ENCODE measurements at regions not wholly inside any gene's neighbourhood (a gene's known extent, or its start where the extent isn't known, plus 50 kb on each side); places are given as distances from the start of the nearest gene placed in this dataset.

GRCh38 chr11:92678008-92678611 is 291.3 kb upstream of the MTNR1B start:
- Histone ChIP-seq H3K27ac (ENCODE audit: low read depth, low read length) (no peak overlapping the region), H3K9me3 (ENCODE audit: control insufficient read depth, insufficient read depth, low read length) (no peaks in the 10 kb centered on the region), H3K27me3 (ENCODE audit: control insufficient read depth, insufficient read depth, low read length) (no peaks in the 10 kb centered on the region)

DNA sequence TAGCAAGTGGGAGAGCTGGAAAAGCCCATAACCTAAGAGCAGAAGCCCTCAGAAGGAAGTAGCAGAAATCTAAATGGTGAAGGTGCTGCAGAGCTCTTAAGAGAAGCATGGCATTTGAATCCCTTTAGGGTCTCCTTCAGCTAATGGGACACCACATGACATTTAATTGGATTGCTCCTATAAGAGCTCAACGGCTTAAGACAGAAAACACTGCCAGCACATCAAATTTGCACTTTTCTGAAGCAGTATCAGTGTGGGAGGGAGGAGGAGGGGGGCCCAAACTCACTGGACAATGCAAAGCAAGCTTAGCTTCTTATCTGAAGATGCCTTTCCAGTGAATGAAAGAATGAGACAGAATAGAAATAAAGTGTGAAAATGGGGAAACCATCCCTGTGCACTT is 287.9 kb upstream of the MTNR1B start:
- no peaks in the 10 kb centered on the region for H3K9me3 ChIP-seq (ENCODE audit: control insufficient read depth, insufficient read depth, low read length)
- H3K36me3 ChIP-seq (ENCODE audit: control insufficient read depth, insufficient read depth, low read length): no peaks in the 10 kb centered on the region
- H3K9ac ChIP-seq (ENCODE audit: low read depth, low read length): no peak overlapping the region
- no peaks in the 10 kb centered on the region for H3K27me3 ChIP-seq (ENCODE audit: control insufficient read depth, insufficient read depth, low read length)
- H3K4me1 ChIP-seq (ENCODE audit: control insufficient read depth, insufficient read depth, low read length): no peaks in the 10 kb centered on the region
- no peak overlapping the region for H3K4me3 ChIP-seq (ENCODE audit: low read depth, low read length)
- H3K27ac ChIP-seq (ENCODE audit: low read depth, low read length): no peak overlapping the region

More at GRCh38 chr11:92678008-92678611, 291.3 kb upstream of the MTNR1B start:
- no peaks in the 10 kb centered on the region for H3K36me3 ChIP-seq (ENCODE audit: control insufficient read depth, insufficient read depth, low read length)
- no peak overlapping the region for H3K4me3 ChIP-seq (ENCODE audit: low read depth, low read length)
- H3K9ac ChIP-seq (ENCODE audit: low read depth, low read length): no peak overlapping the region
- no peaks in the 10 kb centered on the region for H3K4me1 ChIP-seq (ENCODE audit: control insufficient read depth, insufficient read depth, low read length)

- Histone ChIP-seq H3K27ac (ENCODE audit: low read depth, low read length) (no peak overlapping the region), H3K36me3 (ENCODE audit: control insufficient read depth, insufficient read depth, low read length) (no peaks in the 10 kb centered on the region)
Measured at GRCh38 chr11:92682136-92682535, 287.3 kb upstream of the MTNR1B start.

DNA sequence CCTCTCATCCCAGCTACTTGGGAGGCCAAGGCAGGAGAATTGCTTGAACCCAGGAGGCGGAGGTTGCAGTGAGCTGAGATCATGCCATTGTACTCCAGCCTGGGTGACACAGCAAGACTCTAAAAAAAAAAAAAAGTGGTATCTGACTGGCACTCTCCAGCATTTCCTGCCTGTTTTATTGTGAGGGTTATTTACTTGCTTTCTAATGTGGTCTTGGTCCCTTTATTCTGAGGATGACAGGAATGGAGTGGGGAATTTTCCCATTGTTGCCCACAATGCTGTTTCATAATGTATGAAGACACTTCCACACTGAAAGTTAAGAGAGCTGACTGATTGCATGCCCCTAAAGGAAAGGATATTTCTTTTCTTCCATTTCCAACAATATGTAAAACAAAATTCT is 286.5 kb upstream of the MTNR1B start:
- Histone ChIP-seq H3K4me1 (ENCODE audit: control insufficient read depth, insufficient read depth, low read length) (no peaks in the 10 kb centered on the region), H3K27ac (ENCODE audit: low read depth, low read length) (no peak overlapping the region)

More at GRCh38 chr11:92682136-92682535, 287.3 kb upstream of the MTNR1B start:
- no peak overlapping the region for H3K4me3 ChIP-seq (ENCODE audit: low read depth, low read length)
- no peaks in the 10 kb centered on the region for H3K4me1 ChIP-seq (ENCODE audit: control insufficient read depth, insufficient read depth, low read length)
- no peaks in the 10 kb centered on the region for H3K27me3 ChIP-seq (ENCODE audit: control insufficient read depth, insufficient read depth, low read length)
- H3K9me3 ChIP-seq (ENCODE audit: control insufficient read depth, insufficient read depth, low read length): no peaks in the 10 kb centered on the region
- H3K9ac ChIP-seq (ENCODE audit: low read depth, low read length): no peak overlapping the region

GRCh38 chr11:92685049-92685448 is 284.4 kb upstream of the MTNR1B start:
- H3K4me1 ChIP-seq (ENCODE audit: control insufficient read depth, insufficient read depth, low read length): no peaks in the 10 kb centered on the region
- no peak overlapping the region for H3K9ac ChIP-seq (ENCODE audit: low read depth, low read length)
- H3K27ac ChIP-seq (ENCODE audit: low read depth, low read length): no peak overlapping the region
- H3K36me3 ChIP-seq (ENCODE audit: control insufficient read depth, insufficient read depth, low read length): no peaks in the 10 kb centered on the region
- no peaks in the 10 kb centered on the region for H3K27me3 ChIP-seq (ENCODE audit: control insufficient read depth, insufficient read depth, low read length)
- no peaks in the 10 kb centered on the region for H3K9me3 ChIP-seq (ENCODE audit: control insufficient read depth, insufficient read depth, low read length)
- no peak overlapping the region for H3K4me3 ChIP-seq (ENCODE audit: low read depth, low read length)

More for the DNA sequence above, 286.5 kb upstream of the MTNR1B start:
- no peaks in the 10 kb centered on the region for H3K27me3 ChIP-seq (ENCODE audit: control insufficient read depth, insufficient read depth, low read length)
- no peaks in the 10 kb centered on the region for H3K36me3 ChIP-seq (ENCODE audit: control insufficient read depth, insufficient read depth, low read length)
- no peak overlapping the region for H3K9ac ChIP-seq (ENCODE audit: low read depth, low read length)
- no peak overlapping the region for H3K4me3 ChIP-seq (ENCODE audit: low read depth, low read length)
- no peaks in the 10 kb centered on the region for H3K9me3 ChIP-seq (ENCODE audit: control insufficient read depth, insufficient read depth, low read length)

GRCh38 chr11:92687724-92688123 is 281.7 kb upstream of the MTNR1B start:
- Histone ChIP-seq H3K9me3 (ENCODE audit: control insufficient read depth, insufficient read depth, low read length) (no peaks in the 10 kb centered on the region), H3K4me3 (ENCODE audit: low read depth, low read length) (no peak overlapping the region), H3K9ac (ENCODE audit: low read depth, low read length) (no peak overlapping the region), H3K36me3 (ENCODE audit: control insufficient read depth, insufficient read depth, low read length) (no peaks in the 10 kb centered on the region), H3K4me1 (ENCODE audit: control insufficient read depth, insufficient read depth, low read length) (no peaks in the 10 kb centered on the region), H3K27me3 (ENCODE audit: control insufficient read depth, insufficient read depth, low read length) (no peaks in the 10 kb centered on the region), H3K27ac (ENCODE audit: low read depth, low read length) (no peak overlapping the region)

- H3K9me3 ChIP-seq (ENCODE audit: control insufficient read depth, insufficient read depth, low read length): no peaks in the 10 kb centered on the region
- H3K4me1 ChIP-seq (ENCODE audit: control insufficient read depth, insufficient read depth, low read length): no peaks in the 10 kb centered on the region
- H3K9ac ChIP-seq (ENCODE audit: low read depth, low read length): no peak overlapping the region
- no peak overlapping the region for H3K4me3 ChIP-seq (ENCODE audit: low read depth, low read length)
- no peaks in the 10 kb centered on the region for H3K36me3 ChIP-seq (ENCODE audit: control insufficient read depth, insufficient read depth, low read length)
- no peak overlapping the region for H3K27ac ChIP-seq (ENCODE audit: low read depth, low read length)
- H3K27me3 ChIP-seq (ENCODE audit: control insufficient read depth, insufficient read depth, low read length): no peaks in the 10 kb centered on the region
Measured at GRCh38 chr11:92688416-92688815, 281.0 kb upstream of the MTNR1B start.

DNA sequence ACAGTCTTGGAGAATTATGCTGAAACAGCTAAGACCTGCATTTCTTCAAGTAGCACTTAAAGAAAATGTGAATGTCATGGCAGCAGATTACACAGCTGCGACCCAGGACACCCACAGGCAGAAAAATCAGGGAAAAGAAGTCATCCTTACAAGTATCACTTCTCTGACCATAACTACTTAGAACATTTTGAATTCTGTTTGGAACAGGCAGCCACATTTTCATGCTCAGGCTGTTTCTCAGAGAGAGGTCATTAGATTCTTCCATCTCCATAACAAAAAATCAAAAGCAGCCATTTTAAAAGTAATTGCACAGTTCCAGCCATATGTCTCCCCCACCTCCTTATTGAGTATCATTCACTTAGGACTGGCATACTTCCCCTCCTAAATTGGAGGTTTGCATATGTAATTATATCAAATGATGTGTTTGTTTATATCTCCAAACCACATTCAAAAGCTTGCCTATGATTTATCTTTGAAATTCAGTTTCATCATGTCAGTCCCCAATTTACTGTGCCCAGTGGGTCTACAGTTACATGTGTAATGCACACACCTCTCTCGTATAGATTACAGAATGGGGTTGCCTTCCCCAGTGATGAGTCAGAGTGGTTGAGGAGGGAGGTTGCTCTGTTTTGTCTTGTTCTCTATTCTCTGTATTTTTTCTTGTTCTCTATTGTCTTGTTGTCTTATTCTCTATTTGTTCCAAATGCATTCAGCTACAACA is 276.5 kb upstream of the MTNR1B start:
- H3K4me1 ChIP-seq (ENCODE audit: control insufficient read depth, insufficient read depth, low read length): no peaks in the 10 kb centered on the region
- H3K27ac ChIP-seq (ENCODE audit: low read depth, low read length): no peak overlapping the region
- H3K36me3 ChIP-seq (ENCODE audit: control insufficient read depth, insufficient read depth, low read length): no peaks in the 10 kb centered on the region
- H3K4me3 ChIP-seq (ENCODE audit: low read depth, low read length): no peak overlapping the region
- no peaks in the 10 kb centered on the region for H3K9me3 ChIP-seq (ENCODE audit: control insufficient read depth, insufficient read depth, low read length)
- H3K9ac ChIP-seq (ENCODE audit: low read depth, low read length): no peak overlapping the region
- H3K27me3 ChIP-seq (ENCODE audit: control insufficient read depth, insufficient read depth, low read length): no peaks in the 10 kb centered on the region

DNA sequence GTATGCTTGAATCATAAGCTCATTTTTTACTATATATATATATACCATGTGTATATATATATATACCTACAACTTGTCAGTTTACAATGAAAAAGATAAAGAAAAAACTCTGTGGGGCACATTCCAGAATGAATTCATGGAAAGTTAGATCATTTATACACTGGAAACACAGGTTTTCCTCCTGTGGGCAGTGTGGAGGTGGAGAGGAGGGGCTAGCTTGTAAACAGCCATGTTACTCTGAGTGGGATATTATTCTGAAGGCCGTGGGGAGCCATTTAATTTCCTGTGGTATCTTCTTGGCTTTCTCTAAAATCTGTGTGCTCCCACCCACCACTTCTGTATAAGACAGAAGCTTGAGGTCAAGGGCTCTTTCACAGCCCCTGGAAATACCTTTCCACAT is 273.4 kb upstream of the MTNR1B start:
- Histone ChIP-seq H3K9ac (ENCODE audit: low read depth, low read length) (no peak overlapping the region), H3K27me3 (ENCODE audit: control insufficient read depth, insufficient read depth, low read length) (no peaks in the 10 kb centered on the region), H3K4me3 (ENCODE audit: low read depth, low read length) (no peak overlapping the region), H3K9me3 (ENCODE audit: control insufficient read depth, insufficient read depth, low read length) (no peaks in the 10 kb centered on the region), H3K4me1 (ENCODE audit: control insufficient read depth, insufficient read depth, low read length) (no peaks in the 10 kb centered on the region), H3K36me3 (ENCODE audit: control insufficient read depth, insufficient read depth, low read length) (no peaks in the 10 kb centered on the region), H3K27ac (ENCODE audit: low read depth, low read length) (no peak overlapping the region)

- H3K4me1 ChIP-seq (ENCODE audit: control insufficient read depth, insufficient read depth, low read length): no peaks in the 10 kb centered on the region
- no peak overlapping the region for H3K27ac ChIP-seq (ENCODE audit: low read depth, low read length)
- no peak overlapping the region for H3K4me3 ChIP-seq (ENCODE audit: low read depth, low read length)
- H3K9ac ChIP-seq (ENCODE audit: low read depth, low read length): no peak overlapping the region
- H3K27me3 ChIP-seq (ENCODE audit: control insufficient read depth, insufficient read depth, low read length): no peaks in the 10 kb centered on the region
- H3K9me3 ChIP-seq (ENCODE audit: control insufficient read depth, insufficient read depth, low read length): no peaks in the 10 kb centered on the region
- H3K36me3 ChIP-seq (ENCODE audit: control insufficient read depth, insufficient read depth, low read length): no peaks in the 10 kb centered on the region
Measured at GRCh38 chr11:92697461-92698312, 271.8 kb upstream of the MTNR1B start.

DNA sequence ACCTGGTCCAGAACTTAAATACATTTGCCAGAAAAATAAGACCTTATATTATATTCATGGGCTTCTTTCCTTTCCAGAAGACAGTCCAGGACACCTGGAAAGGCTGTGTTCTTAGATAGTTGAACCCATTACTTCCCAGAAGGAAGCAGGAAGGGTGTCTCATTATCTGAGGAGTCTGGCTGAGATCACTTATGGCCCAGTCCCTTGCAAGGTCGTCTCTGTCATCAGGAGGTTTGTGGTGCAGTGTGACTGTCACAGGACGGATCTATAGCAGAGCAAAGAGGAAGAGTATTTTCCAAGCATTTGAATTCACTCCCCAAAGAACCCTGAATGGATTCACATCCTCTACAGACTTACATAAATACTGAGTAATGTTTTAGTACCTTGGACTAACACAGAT is 270.7 kb upstream of the MTNR1B start:
- Histone ChIP-seq H3K4me3 (ENCODE audit: low read depth, low read length) (no peak overlapping the region), H3K36me3 (ENCODE audit: control insufficient read depth, insufficient read depth, low read length) (no peaks in the 10 kb centered on the region), H3K27ac (ENCODE audit: low read depth, low read length) (no peak overlapping the region), H3K9me3 (ENCODE audit: control insufficient read depth, insufficient read depth, low read length) (no peaks in the 10 kb centered on the region), H3K9ac (ENCODE audit: low read depth, low read length) (no peak overlapping the region), H3K27me3 (ENCODE audit: control insufficient read depth, insufficient read depth, low read length) (no peaks in the 10 kb centered on the region), H3K4me1 (ENCODE audit: control insufficient read depth, insufficient read depth, low read length) (no peaks in the 10 kb centered on the region)
